ENCODE measurements at regions not wholly inside any gene's neighbourhood (a gene's known extent, or its start where the extent isn't known, plus 50 kb on each side); places are given as distances from the start of the nearest gene placed in this dataset.

- no peak overlapping the region for H3K4me3 ChIP-seq (ENCODE audit: low read length in 2 of 2)
- H3K36me3 ChIP-seq (ENCODE audit: control insufficient read depth in 2 of 2, insufficient read depth in 2 of 2, low read length in 2 of 2), result no peaks in the 10 kb centered on the region
- H3K9me3 ChIP-seq (ENCODE audit: control insufficient read depth in 2 of 2, low read length in 2 of 2), result no peaks in the 10 kb centered on the region
- no peak overlapping the region for H3K27ac ChIP-seq (ENCODE audit: low read length)
- H3K4me1 ChIP-seq (ENCODE audit: control insufficient read depth, insufficient read depth, low read length), result peaks cover 27% of the 10 kb centered on the region
- no peak overlapping the region for H3K9ac ChIP-seq (ENCODE audit: low read length in 2 of 2)
- H3K27me3 ChIP-seq (ENCODE audit: control insufficient read depth in 1 of 2, insufficient read depth in 2 of 2, low read length in 2 of 2), result no peaks in the 10 kb centered on the region
Observed at GRCh38 chr5:32503261-32503660, 58.7 kb upstream of the ZFR start.

GRCh38 chr5:32501071-32502002 lies 56.8 kb upstream of the ZFR start:
- Histone ChIP-seq H3K4me3 (ENCODE audit: low read length in 2 of 2) (no peak overlapping the region), H3K36me3 (ENCODE audit: control insufficient read depth in 2 of 2, insufficient read depth in 2 of 2, low read length in 2 of 2) (no peaks in the 10 kb centered on the region), H3K27ac (ENCODE audit: low read length) (no peak overlapping the region), H3K9me3 (ENCODE audit: control insufficient read depth in 2 of 2, low read length in 2 of 2) (no peaks in the 10 kb centered on the region), H3K4me1 (ENCODE audit: control insufficient read depth, insufficient read depth, low read length) (peaks cover 21% of the 10 kb centered on the region), H3K9ac (ENCODE audit: low read length in 2 of 2) (no peak overlapping the region), H3K27me3 (ENCODE audit: control insufficient read depth in 1 of 2, insufficient read depth in 2 of 2, low read length in 2 of 2) (no peaks in the 10 kb centered on the region)

- no peak overlapping the region for H3K4me3 ChIP-seq (ENCODE audit: low read length in 2 of 2)
- H3K4me1 ChIP-seq (ENCODE audit: control insufficient read depth, insufficient read depth, low read length), result peaks cover 11% of the 10 kb centered on the region
- no peaks in the 10 kb centered on the region for H3K9me3 ChIP-seq (ENCODE audit: control insufficient read depth in 2 of 2, low read length in 2 of 2)
- no peaks in the 10 kb centered on the region for H3K27me3 ChIP-seq (ENCODE audit: control insufficient read depth in 1 of 2, insufficient read depth in 2 of 2, low read length in 2 of 2)
- H3K36me3 ChIP-seq (ENCODE audit: control insufficient read depth in 2 of 2, insufficient read depth in 2 of 2, low read length in 2 of 2), result no peaks in the 10 kb centered on the region
- no peak overlapping the region for H3K27ac ChIP-seq (ENCODE audit: low read length)
- no peak overlapping the region for H3K9ac ChIP-seq (ENCODE audit: low read length in 2 of 2)
Observed at GRCh38 chr5:32500181-32500580, 55.6 kb upstream of the ZFR start.

- no peaks in the 10 kb centered on the region for H3K27me3 ChIP-seq (ENCODE audit: control insufficient read depth in 1 of 2, insufficient read depth in 2 of 2, low read length in 2 of 2)
- no peak overlapping the region for H3K4me3 ChIP-seq (ENCODE audit: low read length in 2 of 2)
- no peak overlapping the region for H3K9ac ChIP-seq (ENCODE audit: low read length in 2 of 2)
- no peaks in the 10 kb centered on the region for H3K9me3 ChIP-seq (ENCODE audit: control insufficient read depth in 2 of 2, low read length in 2 of 2)
- no peak overlapping the region for H3K27ac ChIP-seq (ENCODE audit: low read length)
- no peaks in the 10 kb centered on the region for H3K36me3 ChIP-seq (ENCODE audit: control insufficient read depth in 2 of 2, insufficient read depth in 2 of 2, low read length in 2 of 2)
- peaks cover 2% of the 10 kb centered on the region for H3K4me1 ChIP-seq (ENCODE audit: control insufficient read depth, insufficient read depth, low read length)
Observed at GRCh38 chr5:32499261-32499660, 54.7 kb upstream of the ZFR start.

- no peak overlapping the region for H3K27ac ChIP-seq (ENCODE audit: low read length)
- H3K9me3 ChIP-seq (ENCODE audit: control insufficient read depth in 2 of 2, low read length in 2 of 2), result no peaks in the 10 kb centered on the region
- H3K4me3 ChIP-seq (ENCODE audit: low read length in 2 of 2), result no peak overlapping the region
- no peaks in the 10 kb centered on the region for H3K27me3 ChIP-seq (ENCODE audit: control insufficient read depth in 1 of 2, insufficient read depth in 2 of 2, low read length in 2 of 2)
- no peaks in the 10 kb centered on the region for H3K4me1 ChIP-seq (ENCODE audit: control insufficient read depth, insufficient read depth, low read length)
- H3K9ac ChIP-seq (ENCODE audit: low read length in 2 of 2), result no peak overlapping the region
- no peaks in the 10 kb centered on the region for H3K36me3 ChIP-seq (ENCODE audit: control insufficient read depth in 2 of 2, insufficient read depth in 2 of 2, low read length in 2 of 2)
Observed at GRCh38 chr5:32498484-32498883, 53.9 kb upstream of the ZFR start.

- H3K4me3 ChIP-seq (ENCODE audit: low read length in 2 of 2), result no peak overlapping the region
- no peaks in the 10 kb centered on the region for H3K36me3 ChIP-seq (ENCODE audit: control insufficient read depth in 2 of 2, insufficient read depth in 2 of 2, low read length in 2 of 2)
- H3K27ac ChIP-seq (ENCODE audit: low read length), result no peak overlapping the region
- no peaks in the 10 kb centered on the region for H3K9me3 ChIP-seq (ENCODE audit: control insufficient read depth in 2 of 2, low read length in 2 of 2)
- H3K9ac ChIP-seq (ENCODE audit: low read length in 2 of 2), result no peak overlapping the region
- H3K27me3 ChIP-seq (ENCODE audit: control insufficient read depth in 1 of 2, insufficient read depth in 2 of 2, low read length in 2 of 2), result no peaks in the 10 kb centered on the region
- no peaks in the 10 kb centered on the region for H3K4me1 ChIP-seq (ENCODE audit: control insufficient read depth, insufficient read depth, low read length)
Observed at GRCh38 chr5:32496104-32496503, 51.6 kb upstream of the ZFR start.

GRCh38 chr5:32494827-32495226 lies 50.3 kb upstream of the ZFR start:
- H3K9me3 ChIP-seq (ENCODE audit: control insufficient read depth in 2 of 2, low read length in 2 of 2), result no peaks in the 10 kb centered on the region

More at GRCh38 chr5:32494827-32495226, 50.3 kb upstream of the ZFR start:
- no peak overlapping the region for H3K27ac ChIP-seq (ENCODE audit: low read length)
- H3K27me3 ChIP-seq (ENCODE audit: control insufficient read depth in 1 of 2, insufficient read depth in 2 of 2, low read length in 2 of 2), result no peaks in the 10 kb centered on the region
- no peaks in the 10 kb centered on the region for H3K36me3 ChIP-seq (ENCODE audit: control insufficient read depth in 2 of 2, insufficient read depth in 2 of 2, low read length in 2 of 2)
- no peak overlapping the region for H3K4me3 ChIP-seq (ENCODE audit: low read length in 2 of 2)
- no peak overlapping the region for H3K9ac ChIP-seq (ENCODE audit: low read length in 2 of 2)
- peaks cover 4% of the 10 kb centered on the region for H3K4me1 ChIP-seq (ENCODE audit: control insufficient read depth, insufficient read depth, low read length)
